Stimulated activated CD8-positive, alpha-beta memory T cell treated with anti-CD3 and anti-CD28 coated beads, Interleukin-7, amount 100 ng/mL, for 4 hours (primary cell): ENCODE measurements at regions not wholly inside any gene's neighbourhood (a gene's known extent, or its start where the extent isn't known, plus 50 kb on each side); places are given as distances from the start of the nearest gene placed in this dataset.
"Not testable (repeated sequence)": the region's sequence is repeated elsewhere in the genome, so short reads cannot be mapped to it uniquely, and the experiment has no call there.

ENCODE experiments used
- DNase-seq, 2 donors: peaks; one replicate each; pipeline ENCODE4 v3.0.0-alpha.2; 2020; ENCODE audit warnings: low read depth in 2 of 2

DNA sequence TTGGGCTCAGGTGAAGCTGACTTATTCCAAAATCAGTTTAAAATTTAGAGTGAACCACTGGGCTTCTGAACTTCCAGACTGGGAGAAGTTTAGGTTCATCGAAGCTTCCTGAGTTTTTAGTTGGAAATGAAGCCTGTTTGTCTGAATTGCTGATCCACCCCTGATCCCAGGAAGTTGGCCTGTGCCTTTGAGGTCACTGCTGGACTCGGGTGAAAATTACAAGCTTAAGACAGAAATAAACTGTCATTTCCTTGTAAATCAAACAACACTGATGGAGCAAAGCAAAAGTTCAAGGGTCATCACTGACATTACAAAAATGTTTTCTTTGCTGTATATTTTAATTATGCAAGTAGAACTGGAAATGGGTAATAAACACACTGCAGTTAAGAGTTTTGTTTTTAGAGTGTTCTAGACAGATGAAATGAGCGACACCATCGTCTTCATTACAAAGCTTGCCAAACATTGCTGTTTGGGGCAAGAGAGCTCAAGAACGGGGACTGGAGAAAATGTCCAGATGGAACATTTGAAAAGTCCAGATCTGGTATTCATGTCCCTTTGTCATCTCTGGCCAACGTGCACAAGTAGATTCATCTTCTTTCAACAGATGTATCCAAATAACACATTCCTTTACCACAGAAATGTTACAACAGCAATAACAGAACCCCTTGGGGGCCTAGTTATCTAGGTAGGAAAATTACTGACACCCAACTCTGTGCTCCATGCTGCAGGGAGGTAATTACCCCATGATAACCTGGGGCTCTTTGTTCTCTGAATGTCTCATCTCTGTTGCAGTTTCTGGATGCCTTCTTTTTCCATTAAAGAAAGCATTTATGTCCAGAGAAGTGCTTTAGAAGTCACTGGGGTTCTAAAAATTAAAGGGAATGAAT is 142.4 kb upstream of the ERCC6L2 start:
- DNase-seq: no peak

GRCh38 chr9:95731876-95732275 is 143.6 kb upstream of the ERCC6L2 start:
- no peak for DNase-seq

DNA sequence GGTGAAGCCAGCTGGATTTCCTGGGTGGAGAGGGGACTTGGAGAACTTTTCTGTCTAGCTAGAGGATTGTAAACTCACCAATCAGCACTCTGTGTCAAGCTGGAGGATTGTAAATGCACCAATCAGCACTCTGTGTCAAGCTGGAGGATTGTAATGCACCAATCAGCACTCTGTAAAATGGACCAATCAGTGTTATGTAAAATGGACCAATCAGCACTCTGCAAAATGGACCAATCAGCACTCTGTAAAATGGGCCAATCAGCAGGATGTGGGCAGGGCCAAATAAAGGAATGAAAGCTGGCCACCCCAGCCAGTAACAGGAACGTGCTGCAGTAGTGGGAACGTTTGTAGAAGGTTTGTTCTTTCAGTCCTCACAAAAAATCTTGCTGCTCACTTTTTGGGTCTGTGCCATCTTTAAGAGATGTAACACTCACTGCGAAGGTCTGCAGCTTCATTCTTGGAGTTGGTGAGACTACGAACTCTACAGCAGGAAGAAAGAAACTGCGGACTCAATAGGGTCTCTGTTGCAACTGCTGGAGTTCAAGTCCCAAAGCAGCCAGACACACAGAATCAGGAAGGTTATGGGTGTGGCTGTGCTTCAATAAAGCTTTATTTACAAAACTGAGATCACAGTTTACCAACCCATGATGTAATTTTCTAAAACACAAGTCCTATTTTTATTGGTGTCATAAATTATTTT is 145.7 kb upstream of the ERCC6L2 start:
- no peak for DNase-seq

- DNase-seq: no peak
These were observed 146.4 kb upstream of the ERCC6L2 start for GRCh38 chr9:95729046-95729445.

GRCh38 chr9:95727947-95728520 is 147.5 kb upstream of the ERCC6L2 start:
- DNase-seq: no peak

DNA sequence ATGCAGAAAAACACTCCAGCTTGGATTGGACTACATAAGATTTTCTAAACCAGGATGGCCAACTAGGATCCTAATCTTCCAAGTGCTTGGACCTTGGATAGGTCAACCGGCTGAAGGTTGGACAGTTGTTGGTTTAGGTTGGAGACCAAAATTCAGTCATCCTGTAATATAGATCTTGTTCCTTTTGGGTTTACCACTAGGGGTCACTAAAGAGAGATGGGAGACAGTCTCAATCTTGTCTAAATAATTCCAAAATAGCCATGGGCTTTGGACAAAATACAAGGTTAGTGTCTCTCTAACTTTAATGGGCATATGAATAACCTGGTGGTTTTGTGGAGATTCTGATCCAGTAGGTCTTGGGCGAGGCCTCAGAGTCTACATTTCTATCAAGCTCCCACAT is 148.7 kb upstream of the ERCC6L2 start:
- no peak for DNase-seq

- no peak for DNase-seq
These were observed 150.4 kb upstream of the ERCC6L2 start for GRCh38 chr9:95725045-95725444.

- peak; percentile 41 to 51 for DNase-seq
These were observed 151.1 kb upstream of the ERCC6L2 start for GRCh38 chr9:95724253-95724991.

DNA sequence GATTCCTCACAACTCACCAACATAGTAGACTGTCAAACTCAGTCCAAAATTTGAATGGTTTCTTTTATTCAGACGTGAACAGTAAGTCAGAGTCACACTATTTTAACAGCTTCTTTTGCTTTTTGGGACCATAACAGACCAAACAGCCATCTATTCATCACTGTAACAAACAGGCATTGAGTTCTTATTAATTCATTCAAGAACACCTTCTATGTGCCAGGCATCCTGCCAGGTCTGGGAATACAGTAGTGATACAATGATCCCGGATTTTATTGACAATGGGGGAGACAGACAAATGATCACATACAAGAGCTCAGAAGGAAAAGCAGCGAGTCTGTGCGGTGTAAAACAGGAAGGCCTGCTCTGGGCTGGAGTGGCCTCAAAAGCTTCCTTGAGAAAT is 153.3 kb upstream of the ERCC6L2 start:
- DNase-seq: no peak

GRCh38 chr9:95721061-95721531 is 154.4 kb upstream of the ERCC6L2 start:
- DNase-seq: no peak

DNA sequence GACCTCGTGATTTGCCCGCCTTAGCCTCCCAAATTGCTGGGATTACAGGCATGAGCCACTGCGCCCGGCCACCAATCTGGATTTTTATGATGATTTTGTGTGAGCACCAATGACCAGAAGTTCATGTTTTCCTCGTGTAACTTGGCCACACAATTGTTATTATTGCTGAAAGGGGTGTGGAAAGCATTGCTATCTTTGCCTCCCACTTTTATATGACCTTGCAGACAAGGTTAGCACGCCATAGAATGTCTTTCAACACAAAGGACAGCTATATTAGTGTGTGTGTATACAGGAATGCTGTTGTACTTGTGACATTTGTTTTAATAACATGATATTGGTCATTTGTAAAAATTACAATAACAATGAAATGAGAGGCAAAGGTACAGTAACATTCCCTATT is 155.0 kb upstream of the ERCC6L2 start:
- DNase-seq: no peak

- no peak for DNase-seq
These were observed 156.1 kb upstream of the ERCC6L2 start for GRCh38 chr9:95719354-95719753.

- no peak for DNase-seq
These were observed 157.2 kb upstream of the ERCC6L2 start for GRCh38 chr9:95718263-95718662.

DNA sequence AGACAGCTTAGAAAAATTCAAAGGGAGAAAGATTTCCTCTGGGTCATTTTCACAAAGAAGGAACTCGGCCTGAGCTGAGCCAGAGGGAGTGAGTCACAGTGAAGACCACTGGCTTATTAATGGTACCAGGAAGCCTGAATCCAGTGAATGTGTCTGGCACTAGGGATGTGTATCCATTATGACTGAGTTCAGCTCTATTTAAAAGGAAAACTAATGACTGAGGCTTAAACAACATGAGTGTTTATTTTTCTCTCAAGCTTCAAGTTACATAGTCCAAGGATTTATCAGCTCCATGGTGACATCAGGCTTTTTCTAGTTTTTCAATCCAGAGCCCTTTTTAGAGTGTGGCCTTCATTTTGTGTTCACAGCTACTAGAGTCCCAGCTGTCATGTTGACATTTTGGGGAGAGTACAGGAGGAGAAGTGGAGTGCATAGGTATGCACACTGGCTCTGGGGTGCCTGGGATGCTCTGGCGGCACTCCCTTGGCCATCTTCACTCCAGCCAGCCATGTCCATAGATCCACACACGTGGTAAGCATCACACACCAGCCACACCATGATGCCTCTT is 159.5 kb upstream of the ERCC6L2 start:
- no peak for DNase-seq

- no peak for DNase-seq
These were observed 165.0 kb upstream of the ERCC6L2 start for GRCh38 chr9:95710446-95710845.

GRCh38 chr9:95696701-95697100 is 178.8 kb upstream of the ERCC6L2 start:
- no peak for DNase-seq

DNA sequence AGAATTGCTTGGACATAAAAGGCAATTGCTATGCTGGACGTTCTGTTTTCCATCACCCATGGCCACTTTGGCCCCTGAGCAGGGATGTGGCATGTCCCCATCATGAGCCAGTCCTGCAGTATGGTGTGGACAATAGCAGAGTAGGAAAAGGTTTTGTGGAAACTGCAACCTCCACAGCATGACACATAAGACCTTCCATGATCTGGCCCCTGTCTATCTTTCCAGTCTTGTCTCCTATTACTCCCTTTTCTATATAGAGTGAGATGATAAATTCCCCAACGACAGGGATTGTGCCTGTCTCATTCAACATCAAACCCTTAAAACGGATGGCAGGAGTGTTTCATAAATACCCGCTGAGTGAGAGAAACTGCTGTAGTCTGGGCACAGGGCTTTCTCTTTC is 174.7 kb upstream of the PTCH1 start:
- no peak for DNase-seq

DNA sequence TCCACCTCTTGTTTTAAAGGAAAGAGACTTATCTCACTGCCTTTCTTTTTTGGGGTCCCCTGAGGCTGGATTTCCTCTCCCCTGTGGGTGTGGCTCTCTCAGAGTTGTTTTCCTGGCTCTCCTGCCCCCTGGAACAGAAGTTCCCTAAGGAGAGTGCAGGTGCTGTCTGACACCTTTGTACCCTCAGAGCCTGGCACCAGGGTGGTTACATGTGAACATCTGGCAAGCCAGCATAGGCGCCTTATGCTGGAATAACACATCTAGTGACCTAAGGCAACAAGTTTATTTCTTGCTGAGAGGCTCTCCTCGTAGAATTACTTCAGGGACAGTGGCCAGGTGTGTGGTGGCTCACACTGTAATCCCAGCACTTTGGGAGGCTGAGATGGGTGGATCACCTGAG is 172.9 kb upstream of the PTCH1 start:
- no peak for DNase-seq

DNA sequence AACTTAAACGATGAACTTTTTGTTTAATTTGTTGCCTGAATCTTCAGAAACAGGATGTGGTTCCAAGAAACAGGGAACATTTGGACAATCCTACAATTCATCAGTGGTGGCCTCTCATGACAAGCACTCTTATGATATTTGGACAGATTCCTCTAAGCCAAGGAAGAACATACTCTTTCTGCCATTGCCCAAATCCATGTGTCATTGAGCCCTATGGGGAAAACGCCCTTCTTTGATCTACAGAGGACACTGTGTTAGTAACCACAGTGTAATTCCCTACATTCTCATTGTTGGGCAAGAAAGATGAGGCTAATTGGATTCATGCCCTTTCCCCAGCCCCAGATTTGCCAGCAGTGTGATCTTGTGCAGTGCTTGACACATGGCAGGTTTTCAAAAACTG is 167.7 kb upstream of the PTCH1 start:
- DNase-seq: no peak

- DNase-seq: not testable (repeated sequence)
These were observed 163.5 kb upstream of the PTCH1 start for GRCh38 chr9:95680306-95680705.

- DNase-seq: no peak
These were observed 163.1 kb upstream of the PTCH1 start for GRCh38 chr9:95679874-95680273.

GRCh38 chr9:95678759-95679158 is 162.0 kb upstream of the PTCH1 start:
- no peak for DNase-seq
